Stimulated activated CD4-positive, alpha-beta T cell treated with anti-CD3 and anti-CD28 coated beads, TNF-alpha, amount 100 ng/mL, for 1 hour (primary cell): ENCODE measurements at regions not wholly inside any gene's neighbourhood (a gene's known extent, or its start where the extent isn't known, plus 50 kb on each side); places are given as distances from the start of the nearest gene placed in this dataset.
"Not testable (repeated sequence)": the region's sequence is repeated elsewhere in the genome, so short reads cannot be mapped to it uniquely, and the experiment has no call there.

Experiments used
- DNase-seq, 3 donors: peaks; one replicate each; pipeline ENCODE4 v3.0.0-alpha.2; 2020; ENCODE audit warnings: low read depth in 3 of 3, low spot score in 1 of 3

DNA sequence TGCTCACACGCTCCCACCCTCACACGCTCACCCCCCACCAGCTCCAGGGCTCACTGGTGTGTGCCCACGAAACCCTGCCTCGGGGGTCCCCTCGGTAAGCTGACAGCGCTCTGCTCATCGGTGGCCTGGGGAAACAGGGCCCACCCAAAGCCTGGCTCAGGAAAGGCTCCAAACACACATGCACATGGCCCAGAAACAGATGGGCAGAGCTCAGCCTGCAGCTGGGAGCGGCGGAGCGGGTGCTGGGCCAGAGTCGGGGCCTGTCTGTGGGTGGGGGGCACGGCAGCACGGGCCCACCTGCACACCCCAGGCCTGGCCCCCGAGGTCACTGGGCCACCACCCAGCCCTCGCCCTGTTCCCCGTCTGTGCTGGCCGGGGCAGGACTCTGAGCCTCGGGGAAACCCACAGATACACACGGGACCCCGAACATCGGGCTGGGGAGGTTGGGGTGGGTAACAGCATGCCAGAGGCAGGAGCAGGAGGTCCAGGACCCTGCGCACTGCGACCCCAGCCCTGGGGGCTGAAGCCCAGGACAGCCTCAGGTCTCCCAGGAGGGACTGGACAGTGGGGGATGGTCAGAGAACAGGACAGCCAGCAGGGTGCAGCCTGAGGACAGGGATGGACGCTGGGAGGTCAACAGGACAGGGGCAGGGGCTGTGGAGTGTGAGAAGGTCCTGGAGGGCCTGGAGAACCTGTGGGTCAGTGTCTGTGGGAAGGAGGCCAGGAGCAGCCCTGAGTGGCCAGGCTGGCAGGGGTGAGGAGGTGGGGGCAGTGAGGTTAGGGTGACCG, 165.1 kb downstream of the TMEM121 start:
- DNase-seq = not testable (repeated sequence)

DNA sequence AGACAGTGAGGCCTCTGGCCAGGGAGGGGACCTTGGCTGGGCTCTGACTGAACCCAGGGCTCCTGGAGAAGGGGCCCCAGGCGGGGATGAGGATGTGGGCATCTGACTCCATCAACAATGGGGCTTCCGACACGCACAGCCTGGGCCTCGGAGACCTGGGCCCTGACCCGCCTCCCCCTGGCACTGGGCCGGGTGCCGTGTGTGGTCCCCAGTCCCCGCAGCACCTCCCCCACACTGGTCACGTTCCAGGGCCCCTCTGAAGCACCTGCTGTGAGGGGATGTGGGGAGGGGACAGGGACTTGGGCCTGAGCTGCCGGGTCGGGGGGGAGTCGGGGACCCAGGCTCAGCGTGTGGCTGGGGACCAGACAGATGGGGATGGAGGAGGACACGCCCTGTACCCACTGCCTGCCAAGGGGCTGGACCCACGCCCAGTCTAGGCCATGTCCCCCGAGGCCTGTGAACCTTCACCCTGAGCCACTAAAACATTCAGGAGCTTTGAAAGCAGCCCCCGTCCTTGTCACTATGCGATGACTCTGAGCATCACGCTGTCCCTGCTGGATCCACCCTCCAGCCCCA, 165.8 kb downstream of the TMEM121 start:
- not testable (repeated sequence) for DNase-seq

DNA sequence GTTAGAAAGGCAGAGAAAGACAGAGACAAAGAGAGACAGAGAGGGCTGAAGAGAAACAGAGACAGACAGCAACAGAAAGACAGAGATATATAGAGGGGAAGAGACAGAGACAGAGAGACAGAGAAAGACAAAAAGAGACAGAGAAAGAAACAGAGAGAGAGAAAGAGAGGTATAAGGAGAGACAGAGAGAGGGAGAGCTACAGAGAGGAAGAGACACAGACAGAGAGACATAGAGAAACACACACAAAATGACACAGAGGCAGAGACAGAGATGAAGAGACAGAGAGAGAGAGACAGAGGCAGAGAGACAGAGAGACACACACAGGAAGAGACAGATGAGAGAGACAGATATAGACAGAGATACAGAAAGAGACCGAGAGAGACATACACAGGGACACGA, 168.6 kb downstream of the TMEM121 start:
- no peak for DNase-seq

DNA sequence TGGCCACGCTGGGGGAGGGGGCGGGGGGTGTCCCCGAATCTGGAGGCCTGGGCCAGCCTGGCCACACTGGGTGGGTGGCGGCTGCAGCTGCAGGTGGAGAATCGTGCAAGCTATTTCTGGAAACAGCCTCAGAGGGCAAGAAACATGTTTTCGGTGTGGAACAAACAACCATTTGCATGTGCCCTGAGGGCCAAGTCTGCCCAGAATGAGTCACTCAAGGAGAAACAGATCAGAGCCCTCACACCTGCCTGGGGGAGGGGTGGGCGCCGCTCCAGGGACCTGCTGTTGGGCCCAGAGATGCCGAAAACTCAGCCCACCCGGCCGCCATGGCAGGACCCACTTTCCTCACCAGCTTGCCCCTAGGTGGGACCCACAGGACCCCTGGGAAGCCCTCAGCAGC, 170.0 kb downstream of the TMEM121 start:
- not testable (repeated sequence) for DNase-seq

DNA sequence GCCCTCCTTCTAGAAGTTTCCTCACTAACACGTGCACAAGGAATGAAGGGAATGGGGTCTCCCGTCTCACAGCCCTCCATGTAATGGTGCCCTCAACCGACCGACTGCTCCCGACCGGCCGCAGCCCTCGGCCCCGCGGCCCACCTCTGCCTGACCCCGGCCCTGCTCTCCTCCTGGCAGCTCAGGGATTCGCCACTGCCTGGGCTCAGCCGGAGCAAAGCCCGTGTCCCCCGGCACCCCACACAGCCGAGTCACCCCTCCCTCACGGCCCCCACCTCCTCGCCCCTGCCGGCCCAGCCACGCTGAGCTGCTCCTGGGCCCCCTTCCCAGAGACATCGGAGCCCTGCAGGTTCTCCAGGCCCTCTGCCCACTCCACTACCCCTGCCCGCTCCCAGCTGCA, 171.0 kb downstream of the TMEM121 start:
- DNase-seq = not testable (repeated sequence)

DNA sequence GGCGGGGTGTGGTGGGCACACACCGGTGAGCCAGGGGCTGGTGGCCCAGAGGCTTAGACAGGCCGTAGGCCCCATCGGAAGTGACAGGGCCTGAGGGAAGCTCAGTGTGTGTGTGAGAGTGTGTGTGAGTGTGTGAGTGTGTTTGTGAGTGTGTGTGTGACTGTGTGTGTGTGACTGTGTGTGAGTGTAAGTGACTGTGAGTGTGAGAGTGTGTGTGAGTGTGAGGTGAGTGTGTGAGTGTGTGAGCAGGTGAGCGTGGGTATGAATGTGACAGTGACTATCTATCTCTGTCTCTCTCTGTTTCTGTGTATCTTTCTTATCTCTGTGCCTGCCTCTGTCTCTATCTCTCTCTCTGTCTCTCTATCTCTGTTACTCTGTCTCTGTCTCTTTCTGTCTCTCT, 171.6 kb downstream of the TMEM121 start:
- not testable (repeated sequence) for DNase-seq

DNA sequence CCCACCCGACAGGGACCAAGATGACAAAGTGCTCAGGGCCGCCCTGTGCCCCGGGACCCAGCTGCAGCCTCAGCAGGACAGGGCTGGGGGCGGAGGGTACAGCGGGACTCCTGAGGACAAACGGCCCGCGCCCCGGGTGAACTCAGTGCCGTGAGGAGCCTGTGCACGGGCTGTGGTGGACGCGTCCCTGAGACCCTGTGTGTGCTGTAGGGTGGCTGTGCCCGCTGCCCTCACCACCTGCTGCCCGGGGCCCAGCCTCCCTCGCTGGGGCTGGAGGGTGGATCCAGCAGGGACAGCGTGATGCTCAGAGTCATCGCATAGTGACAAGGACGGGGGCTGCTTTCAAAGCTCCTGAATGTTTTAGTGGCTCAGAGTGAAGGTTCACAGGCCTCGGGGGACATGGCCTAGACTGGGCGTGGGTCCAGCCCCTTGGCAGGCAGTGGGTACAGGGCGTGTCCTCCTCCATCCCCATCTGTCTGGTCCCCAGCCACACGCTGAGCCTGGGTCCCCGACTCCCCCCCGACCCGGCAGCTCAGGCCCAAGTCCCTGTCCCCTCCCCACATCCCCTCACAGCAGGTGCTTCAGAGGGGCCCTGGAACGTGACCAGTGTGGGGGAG, 172.7 kb downstream of the TMEM121 start:
- not testable (repeated sequence) for DNase-seq

DNA sequence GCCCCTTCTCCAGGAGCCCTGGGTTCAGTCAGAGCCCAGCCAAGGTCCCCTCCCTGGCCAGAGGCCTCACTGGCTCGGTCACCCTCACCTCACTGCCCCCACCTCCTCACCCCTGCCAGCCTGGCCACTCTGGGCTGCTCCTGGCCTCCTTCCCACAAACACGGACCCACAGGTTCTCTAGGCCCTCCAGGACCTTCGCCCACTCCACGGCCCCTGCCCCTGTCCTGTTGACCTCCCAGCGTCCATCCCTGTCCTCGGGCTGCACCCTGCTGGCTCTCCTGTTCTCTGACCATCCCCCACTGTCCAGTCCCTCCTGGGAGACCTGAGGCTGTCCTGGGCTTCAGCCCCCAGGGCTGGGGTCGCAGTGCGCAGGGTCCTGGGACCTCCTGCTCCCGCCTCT, 173.3 kb downstream of the TMEM121 start:
- not testable (repeated sequence) for DNase-seq

DNA sequence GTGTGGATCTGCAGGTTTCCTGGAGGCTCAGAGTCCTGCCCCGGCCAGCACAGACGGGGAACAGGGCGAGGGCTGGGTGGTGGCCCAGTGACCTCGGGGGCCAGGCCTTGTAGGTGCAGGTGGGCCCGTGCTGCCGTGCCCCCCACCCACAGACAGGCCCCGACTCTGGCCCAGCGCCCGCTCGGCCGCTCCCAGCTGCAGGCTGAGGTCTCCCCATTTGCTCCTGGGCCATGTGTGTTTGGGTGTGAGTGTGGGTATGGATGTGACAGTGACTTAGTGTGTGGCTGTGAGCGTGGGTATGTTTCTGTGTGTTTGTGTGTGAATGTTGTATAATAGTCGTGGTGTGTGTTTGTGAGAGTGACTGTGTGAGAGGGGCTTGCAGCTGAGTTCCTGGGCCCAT, 173.8 kb downstream of the TMEM121 start:
- not testable (repeated sequence) for DNase-seq

DNA sequence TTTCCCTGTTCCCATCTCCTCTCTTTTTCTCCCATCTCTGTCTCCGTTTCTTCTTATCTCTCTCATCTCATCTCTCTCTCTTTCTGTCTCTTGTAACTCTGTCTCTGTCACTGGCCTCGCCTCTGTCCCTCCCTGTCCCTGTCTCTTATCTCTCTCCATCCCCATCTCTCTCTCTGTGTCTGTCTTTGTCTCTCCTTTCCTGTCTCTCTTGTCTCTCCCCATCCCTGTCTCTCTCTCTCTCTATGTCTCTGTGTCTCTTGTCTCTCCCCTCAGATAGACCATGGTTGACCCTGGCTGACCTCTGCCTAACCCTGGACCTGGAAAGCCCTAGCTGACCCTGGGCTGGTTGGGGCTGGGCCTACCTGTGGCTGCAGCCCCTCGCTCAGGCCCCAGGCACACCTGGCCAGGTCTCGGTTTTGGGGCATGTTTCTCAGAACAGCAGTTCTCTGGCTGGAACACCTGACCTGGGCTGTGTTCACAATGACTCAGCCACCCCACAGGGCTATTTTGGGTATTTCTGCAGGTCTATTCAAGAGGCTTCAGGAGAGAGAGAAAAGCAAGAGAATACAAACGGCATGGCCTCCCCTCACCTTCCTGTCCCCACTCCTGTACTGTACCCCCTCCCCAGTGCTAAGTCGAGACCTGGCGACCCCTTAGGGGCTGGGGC, 174.4 kb downstream of the TMEM121 start:
- DNase-seq = no peak

DNA sequence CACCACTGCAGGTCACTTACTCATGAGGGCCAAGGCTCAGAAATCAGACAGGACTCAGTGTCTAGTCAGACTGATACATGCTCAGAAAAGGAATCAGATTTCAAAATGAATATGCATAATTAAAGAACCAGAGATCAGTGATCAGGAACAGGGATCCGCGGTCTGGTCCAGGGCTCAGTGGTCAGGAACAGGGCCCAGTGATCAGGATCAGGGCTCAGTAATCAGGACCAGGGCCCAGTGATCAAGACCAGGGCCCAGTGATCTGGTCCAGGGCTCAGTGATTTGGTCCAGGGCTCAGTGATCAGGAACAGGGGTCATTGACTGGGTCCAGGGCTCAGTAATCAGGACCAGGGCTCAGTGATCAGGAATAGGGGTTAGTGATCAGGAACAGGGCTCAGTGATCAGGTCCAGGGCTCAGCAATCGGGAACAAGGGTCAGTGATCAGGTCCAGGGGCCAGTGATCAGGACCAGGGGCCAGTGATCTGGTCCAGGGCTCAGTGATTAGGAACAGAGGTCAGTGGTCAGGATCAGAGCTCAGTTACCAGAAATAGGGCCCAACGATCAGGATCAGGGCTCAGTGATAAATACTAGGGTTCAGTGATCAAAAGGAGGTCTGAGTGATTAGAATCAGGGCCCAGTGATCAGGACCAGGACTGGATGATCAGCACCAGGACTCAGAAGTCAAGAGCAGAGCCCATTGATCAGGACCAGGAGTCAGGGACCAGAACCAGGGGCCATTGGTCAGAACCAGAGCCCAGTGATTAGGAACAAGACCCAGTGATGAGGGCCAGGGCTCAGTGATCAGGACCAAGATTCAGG, 175.3 kb downstream of the TMEM121 start:
- no peak for DNase-seq

DNA sequence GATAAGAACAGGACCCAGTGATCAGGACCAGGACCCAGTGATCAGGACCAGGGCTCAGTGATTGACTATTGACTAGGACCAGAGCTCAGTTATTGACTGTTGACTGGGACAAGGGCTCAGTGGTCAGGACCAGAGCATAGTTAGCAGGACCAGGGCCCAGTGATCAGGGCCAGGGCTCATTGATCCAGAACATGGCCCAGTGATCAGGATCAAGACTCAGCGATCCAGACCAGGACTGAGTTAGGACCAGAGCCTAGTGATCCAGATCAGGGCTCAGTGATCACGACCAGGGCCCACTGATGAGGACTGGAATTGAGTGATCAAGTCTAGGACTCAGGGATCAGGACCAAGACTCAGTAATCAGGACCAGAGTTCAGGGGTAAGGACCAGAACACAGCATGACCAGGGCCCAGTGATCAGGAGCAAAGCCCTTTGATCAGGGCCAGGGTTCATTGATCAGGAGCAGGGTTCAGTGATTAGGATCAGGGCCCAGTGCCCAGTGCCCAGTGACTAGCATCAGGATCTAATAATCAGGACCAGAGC, 176.0 kb downstream of the TMEM121 start:
- DNase-seq = no peak

DNA sequence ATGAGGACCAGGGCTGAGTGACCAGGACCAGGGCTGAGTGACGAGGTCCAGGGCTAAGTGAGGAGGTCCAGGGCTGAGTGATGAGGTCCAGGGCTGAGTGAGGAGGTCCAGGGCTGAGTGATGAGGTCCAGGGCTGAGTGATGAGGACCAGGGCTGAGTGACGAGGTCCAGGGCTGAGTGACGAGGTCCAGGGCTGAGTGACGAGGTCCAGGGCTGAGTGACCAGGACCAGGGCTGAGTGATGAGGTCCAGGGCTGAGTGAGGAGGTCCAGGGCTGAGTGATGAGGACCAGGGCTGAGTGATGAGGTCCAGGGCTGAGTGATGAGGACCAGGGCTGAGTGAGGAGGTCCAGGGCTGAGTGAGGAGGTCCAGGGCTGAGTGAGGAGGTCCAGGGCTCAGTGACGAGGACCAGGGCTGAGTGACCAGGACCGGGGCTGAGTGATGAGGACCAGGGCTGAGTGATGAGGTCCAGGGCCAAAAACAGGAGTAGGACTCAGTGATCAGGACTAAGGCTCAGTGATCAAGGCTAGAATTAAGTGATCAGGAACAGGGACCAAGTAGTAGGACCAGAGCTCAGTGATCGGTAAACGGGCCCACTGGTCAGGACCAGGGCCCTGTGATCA, 176.8 kb downstream of the TMEM121 start:
- DNase-seq = not testable (repeated sequence)

DNA sequence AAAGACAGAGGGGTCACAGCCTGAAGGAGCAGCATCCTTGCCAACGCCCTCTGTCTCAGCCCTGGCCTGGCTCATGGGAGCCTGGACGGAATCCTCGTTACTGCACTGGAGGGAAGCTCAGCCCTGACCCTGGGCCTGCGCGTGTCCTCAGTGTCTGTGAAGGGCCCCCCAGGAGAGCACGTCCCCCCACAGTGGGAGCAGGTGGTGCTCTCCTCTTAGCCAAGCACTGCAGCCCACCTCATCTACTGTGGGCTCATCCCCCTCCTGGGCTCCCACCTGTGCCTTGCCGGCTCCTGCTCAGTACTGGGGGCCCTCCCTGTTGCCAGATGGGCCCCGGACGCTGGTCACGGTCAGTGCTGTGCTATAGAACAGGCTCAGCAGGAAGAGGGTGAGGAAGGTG, 177.7 kb downstream of the TMEM121 start:
- DNase-seq = not testable (repeated sequence)

DNA sequence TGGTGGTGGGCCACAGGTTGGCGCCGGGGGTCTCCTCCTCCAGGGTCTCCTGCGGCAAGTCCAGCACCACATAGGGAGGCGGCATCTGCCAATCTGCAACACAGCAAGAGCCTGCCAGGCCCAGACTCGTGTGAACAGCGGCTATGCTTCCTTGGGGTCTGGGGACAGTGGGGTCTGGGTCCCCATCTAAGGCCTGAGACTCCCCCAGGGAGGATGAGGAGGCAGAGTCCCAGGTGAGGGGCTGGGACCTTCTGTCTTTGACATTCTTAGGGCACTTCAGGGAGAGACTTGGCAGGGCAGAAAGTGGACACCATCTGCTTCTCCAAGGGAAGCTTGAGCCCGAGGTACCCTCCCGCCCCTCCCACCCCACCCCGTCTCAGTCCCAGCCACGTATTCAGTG, 178.1 kb downstream of the TMEM121 start:
- DNase-seq = not testable (repeated sequence)

DNA sequence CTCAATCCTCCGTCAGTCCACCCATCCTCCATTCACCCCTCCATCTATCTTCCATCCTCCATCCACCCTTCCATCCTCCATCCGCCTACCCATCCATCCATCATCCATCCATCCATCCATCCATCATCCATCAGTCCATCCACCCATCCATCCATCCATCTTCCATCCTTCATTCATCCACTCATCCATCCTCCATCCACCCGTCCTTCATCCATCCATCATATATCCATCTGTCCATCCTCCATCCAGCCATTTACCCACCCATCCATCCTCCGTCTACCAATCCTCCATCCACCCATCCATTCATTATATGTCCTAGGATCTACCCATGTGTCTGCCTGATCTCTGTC, 179.1 kb downstream of the TMEM121 start:
- not testable (repeated sequence) for DNase-seq

DNA sequence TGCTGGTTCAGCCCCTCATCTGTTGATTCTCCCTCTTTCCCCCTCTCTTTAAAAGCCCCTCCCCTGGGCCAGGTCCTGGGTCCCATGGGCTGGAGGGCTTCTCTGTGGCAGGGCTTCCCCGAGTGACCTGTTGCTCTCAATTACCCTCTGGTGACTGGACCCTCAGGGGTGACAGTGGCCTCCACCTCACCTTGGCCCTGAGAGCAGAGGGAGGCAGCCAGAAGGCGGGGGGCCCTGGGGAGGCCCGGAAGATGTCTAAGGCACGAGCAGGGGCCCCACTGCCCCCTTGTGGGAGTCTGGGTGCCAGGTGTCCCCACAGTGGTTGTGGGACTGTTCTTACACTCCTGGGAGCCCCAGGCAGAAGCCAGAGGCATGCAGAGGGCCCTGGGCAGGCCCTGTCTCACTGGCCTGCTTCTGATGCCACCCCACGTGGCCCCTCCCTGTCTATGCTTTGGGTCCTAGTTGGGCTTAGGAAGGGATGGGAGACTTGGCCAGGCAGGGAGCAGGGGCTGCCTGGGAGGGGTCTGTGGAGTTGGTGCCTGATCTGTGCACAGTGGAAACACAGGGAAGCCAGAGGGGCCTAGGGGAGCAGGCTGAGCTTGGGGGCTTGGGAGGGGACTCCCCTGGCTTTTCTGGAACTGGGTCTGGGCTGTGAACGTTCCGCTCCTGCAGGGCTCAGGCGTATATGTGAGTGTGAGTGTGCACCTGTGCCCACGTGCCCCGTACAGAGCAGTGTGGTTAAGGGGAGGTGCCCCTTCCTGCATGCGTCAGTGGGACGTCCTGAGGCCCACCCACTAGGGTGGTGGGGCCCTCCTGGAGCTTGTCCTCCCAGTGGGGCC, 179.7 kb downstream of the TMEM121 start:
- not testable (repeated sequence) for DNase-seq

DNA sequence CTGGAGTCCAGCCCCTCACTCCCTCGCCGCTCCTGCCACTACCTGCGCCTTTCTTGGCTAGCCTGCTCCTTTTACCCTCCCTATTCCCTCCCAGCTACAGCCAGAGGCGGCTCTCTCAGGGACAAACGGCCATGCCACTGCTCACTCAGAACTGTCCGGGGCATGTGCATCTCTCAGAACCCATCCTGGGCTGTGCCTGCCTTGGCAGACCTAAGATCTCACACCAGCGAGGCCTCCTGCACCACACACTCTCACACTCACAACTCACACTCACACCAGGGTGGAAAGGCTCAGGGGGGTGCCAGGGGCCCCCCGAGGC, 180.3 kb downstream of the TMEM121 start:
- not testable (repeated sequence) for DNase-seq

DNA sequence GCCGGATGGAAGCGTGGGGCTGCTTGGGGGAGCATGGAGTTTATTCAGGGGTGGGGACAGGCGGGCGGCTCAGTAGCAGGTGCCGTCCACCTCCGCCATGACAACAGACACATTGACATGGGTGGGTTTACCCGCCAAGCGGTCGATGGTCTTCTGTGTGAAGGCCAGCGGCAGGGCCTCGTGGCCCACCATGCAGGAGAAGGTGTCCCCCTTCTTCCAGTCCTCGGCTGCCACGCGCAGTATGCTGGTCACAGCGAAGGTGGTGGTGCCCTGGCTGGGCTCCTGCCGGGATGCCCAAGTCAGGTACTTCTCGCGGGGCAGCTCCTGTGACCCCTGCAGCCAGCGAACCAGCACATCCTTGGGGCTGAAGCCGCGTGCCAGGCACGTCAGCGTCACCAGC, 180.7 kb downstream of the TMEM121 start:
- DNase-seq = not testable (repeated sequence)
